ENCODE measurements at regions not wholly inside any gene's neighbourhood (a gene's known extent, or its start where the extent isn't known, plus 50 kb on each side); places are given as distances from the start of the nearest gene placed in this dataset.
"Not testable (repeated sequence)": the region's sequence is repeated elsewhere in the genome, so short reads cannot be mapped to it uniquely, and the experiment has no call there.

GRCh38 chr9:62125631-62126611, 936.1 kb downstream of the SPATA31A7 start:
- ATAC-seq; intact Hi-C loops (cut with DNase I): not testable (repeated sequence)

GRCh38 chr9:62135022-62135421, 945.2 kb downstream of the SPATA31A7 start:
- intact Hi-C loops (cut with DNase I); DNase-seq (ENCODE audit: low spot score); ATAC-seq: not testable (repeated sequence)

More at GRCh38 chr9:62125631-62126611, 936.1 kb downstream of the SPATA31A7 start:
- DNase-seq (ENCODE audit: low spot score) = not testable (repeated sequence)

- ATAC-seq; intact Hi-C loops (cut with DNase I): not testable (repeated sequence)
These were observed 955.8 kb downstream of the SPATA31A7 start for GRCh38 chr9:62145648-62146047.

More at GRCh38 chr9:62145648-62146047, 955.8 kb downstream of the SPATA31A7 start:
- not testable (repeated sequence) for DNase-seq (ENCODE audit: low spot score)
